ENCODE measurements at regions not wholly inside any gene's neighbourhood (a gene's known extent, or its start where the extent isn't known, plus 50 kb on each side); places are given as distances from the start of the nearest gene placed in this dataset.

DNA sequence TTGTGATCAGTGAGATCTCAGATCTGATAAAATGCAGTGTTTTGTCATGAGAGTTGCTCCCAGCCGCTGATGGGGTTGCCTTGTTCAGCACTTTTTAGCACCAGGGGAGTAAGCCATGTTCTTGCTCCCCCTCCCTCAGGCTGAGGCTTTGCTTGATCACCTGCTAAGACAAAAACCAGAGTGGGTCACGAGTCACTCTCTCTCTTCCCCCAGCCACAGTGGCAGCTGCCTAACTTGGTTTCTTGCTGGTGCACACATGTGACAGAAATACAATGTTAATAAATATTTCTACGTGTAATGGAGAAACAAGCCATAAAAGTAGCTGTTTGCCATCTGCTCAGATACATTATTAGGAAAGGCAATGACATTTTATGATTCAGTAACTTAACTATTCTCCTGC lies 212.4 kb upstream of the DMRT1 start:
- no peak for DNase-seq (ENCODE audit: low read depth)

DNA sequence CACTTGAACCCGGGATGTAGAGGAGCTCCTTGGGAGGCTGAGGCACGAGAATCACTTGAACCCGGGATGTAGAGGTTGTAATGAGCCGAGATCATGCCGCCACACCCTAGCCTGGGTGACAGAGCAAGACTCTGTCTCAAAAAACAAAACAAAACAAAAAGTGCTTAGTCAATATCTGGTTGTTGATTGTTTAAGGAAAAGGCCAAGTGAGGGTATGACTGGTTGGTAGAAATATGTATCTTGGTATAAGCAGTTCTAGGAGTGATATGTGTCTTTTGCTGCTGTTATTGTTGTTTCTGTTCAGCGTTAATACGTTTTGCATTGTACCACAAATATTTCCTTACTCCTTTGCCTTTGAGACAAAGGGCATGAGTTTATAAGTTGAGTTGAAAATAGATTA lies 210.7 kb upstream of the DMRT1 start:
- DNase-seq (ENCODE audit: low read depth) = no peak

DNA sequence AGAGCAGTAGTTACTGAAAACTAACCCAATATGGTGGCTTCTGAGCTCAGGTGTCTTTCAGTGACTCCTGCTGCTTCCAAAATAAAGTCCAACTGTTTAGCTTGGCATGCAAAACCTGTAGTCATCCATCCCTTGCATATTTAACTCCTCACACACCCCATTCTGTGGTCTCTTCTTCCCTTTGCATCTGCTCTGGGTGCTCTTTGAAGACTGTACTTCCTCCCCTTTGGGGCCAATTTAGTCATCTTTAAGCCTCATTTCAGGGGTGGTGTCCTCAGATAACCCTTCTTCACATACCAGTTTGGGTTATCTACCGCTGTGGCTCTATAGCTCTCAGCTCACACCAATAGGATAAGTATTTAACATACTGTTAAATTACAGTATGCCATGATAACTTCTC lies 209.9 kb upstream of the DMRT1 start:
- no peak for DNase-seq (ENCODE audit: low read depth)

DNA sequence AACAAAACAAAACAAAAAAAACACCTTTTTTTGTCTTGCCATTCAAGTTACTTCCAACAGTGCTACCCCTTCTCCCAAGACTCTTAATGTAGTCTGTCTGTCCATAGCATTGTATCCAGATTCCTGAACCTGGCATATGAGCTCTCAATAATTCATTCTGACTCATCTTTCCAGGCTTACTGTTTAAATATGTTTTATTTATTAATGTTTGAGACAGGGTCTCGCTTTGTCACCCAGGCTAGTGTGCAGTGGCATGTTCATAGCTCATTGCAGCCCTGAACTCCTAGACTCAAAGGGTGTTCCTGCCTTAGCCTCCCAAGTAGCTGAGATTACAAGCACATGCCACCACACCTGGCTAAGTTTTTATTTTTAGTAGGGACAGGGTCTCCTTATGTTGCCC lies 208.0 kb upstream of the DMRT1 start:
- DNase-seq (ENCODE audit: low read depth) = no peak

GRCh38 chr9:636931-637591 lies 204.4 kb upstream of the DMRT1 start:
- no peak for DNase-seq (ENCODE audit: low read depth)

GRCh38 chr9:638152-638551 lies 203.3 kb upstream of the DMRT1 start:
- DNase-seq (ENCODE audit: low read depth) = no peak

- DNase-seq (ENCODE audit: low read depth) = no peak
Observed at GRCh38 chr9:642014-642413, 199.5 kb upstream of the DMRT1 start.

DNA sequence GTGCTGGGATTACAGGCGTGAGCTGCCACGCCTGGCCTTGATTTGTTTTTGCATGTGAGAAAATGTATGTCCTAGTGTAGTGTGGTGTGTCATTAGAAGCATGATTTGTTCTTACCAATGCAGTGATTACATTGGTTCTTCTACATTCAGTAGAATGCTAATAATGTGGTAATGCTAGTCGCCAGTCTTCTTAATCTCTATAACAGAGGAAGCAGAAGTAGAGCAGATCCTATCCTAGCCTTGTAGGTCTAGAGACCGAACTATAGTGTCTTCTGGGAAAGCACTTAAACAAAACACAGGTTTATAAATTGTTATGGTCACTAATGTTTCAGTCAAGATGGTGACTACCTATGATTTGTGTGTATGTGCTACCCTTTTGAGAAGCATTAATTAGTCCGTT lies 197.5 kb upstream of the DMRT1 start:
- DNase-seq (ENCODE audit: low read depth) = no peak

- no peak for DNase-seq (ENCODE audit: low read depth)
Observed at GRCh38 chr9:647522-647921, 194.0 kb upstream of the DMRT1 start.

- no peak for DNase-seq (ENCODE audit: low read depth)
Observed at GRCh38 chr9:649128-650074, 192.1 kb upstream of the DMRT1 start.

GRCh38 chr9:650362-650761 lies 191.1 kb upstream of the DMRT1 start:
- DNase-seq (ENCODE audit: low read depth) = no peak

DNA sequence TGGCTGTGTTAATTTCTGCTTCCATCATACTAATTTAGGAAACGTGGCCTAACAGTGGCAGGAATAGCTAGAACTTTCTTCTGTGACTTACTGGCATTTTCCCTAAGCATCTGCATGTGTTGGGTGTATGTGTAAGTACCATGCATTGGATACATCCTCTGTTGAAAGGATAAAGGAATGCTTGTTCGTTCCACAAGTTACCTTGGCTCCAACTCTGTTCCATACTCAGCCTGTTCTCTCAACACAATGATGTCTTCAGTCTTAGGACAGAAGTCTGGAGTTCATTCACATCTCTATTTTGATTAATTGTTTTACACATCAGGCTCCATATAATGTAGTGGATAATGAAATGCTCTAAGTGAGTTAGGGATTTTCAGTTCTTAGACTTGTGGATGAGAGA lies 190.1 kb upstream of the DMRT1 start:
- no peak for DNase-seq (ENCODE audit: low read depth)

DNA sequence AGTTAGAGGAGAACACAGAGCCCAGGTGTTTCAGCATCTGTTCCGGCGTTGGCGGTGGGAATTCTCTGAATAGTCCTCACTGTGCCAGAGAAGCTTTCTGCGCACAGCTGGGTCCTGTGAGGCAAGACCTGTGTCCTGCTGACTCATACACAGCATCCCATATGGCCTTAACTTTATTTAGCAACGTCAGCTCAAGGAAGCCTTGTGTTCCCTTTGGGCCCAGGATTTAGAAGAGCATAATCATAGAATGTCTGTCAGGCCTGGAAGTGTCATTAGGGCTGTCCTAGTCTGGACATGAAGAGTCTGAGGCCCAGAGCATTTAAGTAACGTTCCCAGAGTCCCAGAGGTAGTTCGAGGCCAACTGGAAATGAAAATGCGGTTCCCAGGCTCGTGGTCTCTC lies 188.6 kb upstream of the DMRT1 start:
- DNase-seq (ENCODE audit: low read depth) = peak; percentile 58

DNA sequence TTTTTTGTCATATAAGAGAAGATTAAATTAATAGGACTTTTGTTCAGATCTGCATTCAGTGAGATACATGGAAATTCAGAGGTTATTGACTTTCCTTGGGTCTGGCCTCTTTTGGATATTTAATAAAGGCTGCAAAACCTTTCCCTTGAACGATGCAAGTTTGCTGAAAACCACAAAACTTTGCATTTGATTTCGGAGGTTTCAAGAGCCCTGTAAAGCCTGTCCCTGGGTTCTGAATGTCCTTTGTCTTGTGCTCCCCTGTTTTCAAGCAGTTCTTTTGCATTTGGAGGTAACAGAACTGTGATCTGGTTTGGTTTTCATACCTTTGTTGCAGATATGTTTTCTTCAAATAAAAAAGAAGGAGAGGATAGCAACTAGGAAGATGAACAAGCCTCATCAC lies 188.1 kb upstream of the DMRT1 start:
- DNase-seq (ENCODE audit: low read depth) = no peak

GRCh38 chr9:653856-654387 lies 187.6 kb upstream of the DMRT1 start:
- DNase-seq (ENCODE audit: low read depth) = no peak

GRCh38 chr9:655875-656274 lies 185.6 kb upstream of the DMRT1 start:
- no peak for DNase-seq (ENCODE audit: low read depth)

DNA sequence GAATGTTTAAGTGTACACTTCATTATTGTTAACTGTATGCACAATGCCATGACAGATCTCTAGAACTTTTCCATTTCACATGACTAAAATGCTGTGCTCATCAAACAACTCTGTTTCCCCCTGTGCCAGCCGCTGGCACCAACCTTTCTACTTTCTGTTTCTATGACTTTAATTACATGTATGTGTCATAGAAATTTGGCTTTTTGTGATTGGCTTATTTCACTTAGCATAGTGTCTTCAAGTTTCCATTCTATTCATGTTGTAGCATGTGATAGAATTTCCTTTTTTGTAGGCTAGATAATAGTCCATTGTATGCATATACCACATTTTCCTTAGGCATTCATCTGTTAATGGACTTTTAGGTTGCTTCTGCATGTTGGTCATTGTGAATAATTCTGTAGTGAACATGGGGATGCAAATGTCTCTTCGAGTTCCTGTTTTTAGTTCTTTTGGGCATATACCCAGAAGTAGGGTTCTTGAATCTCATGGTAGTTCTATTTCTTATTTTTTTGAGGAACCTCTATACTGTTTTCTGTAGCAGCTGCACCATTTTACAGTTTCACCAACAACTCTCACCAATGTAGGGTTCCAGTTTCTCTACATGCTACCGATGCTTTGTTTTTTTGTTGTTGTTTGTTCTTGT lies 184.4 kb upstream of the DMRT1 start:
- DNase-seq (ENCODE audit: low read depth) = no peak

DNA sequence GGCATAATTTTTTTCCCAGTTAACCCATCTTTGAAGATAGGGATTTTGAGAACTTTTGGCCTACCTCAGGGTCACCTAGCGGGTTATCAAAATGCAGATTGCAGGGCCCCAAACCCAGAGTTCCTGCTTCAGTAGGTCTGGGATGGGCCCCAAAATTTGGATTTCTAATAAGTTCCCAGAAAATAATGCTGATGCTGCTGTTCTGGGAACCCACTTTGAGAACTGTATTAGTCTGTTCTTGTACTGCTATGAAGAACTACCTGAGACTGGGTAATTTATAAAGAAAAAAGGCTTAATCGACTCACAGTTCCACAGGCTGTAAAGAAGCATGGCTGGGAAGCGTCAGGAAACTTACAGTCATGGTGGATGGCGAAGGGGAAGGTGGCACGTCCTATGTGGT lies 182.2 kb upstream of the DMRT1 start:
- DNase-seq (ENCODE audit: low read depth) = no peak

GRCh38 chr9:660227-660626 lies 181.3 kb upstream of the DMRT1 start:
- DNase-seq (ENCODE audit: low read depth) = no peak

GRCh38 chr9:663541-663940 lies 178.0 kb upstream of the DMRT1 start:
- no peak for DNase-seq (ENCODE audit: low read depth)

DNA sequence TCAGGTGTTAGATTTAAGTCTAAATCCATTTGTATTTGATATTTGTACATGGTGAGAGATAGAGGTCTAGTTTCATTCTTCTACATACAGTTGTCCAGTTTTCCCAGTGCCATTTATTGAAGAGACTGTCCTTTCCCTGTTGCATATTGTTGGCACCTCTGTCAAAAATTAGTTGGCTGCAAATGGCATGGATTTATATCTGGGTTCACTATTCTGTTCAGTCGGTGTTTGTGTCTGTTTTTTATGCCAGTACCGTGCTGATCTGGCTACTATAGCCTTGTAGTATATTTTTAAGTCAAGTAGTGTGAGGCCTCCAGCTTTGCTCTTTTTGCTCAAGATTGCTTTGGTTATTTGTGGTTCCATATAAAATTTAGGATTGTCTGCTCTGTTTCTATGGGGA lies 176.2 kb upstream of the DMRT1 start:
- DNase-seq (ENCODE audit: low read depth) = no peak

DNA sequence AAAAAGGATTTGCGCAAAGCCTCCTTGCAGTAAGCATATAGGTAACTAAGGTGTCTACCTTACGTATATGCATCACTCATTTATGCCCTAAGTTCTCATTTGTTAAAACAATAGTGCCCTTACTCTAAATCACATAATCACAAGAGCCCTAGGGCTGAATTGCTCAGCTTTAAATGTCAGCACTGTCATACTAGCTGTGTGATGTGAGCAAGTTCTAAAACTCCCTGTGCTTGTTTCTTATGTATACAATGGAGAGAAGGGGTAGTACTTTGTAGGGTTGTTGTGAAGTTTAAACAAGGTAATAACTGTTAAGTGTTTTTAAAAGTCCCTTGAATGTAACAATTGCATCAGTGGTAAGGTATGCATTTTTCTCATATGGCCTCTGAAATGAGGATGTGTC lies 169.5 kb upstream of the DMRT1 start:
- DNase-seq (ENCODE audit: low read depth) = no peak

GRCh38 chr9:672851-673250 lies 168.6 kb upstream of the DMRT1 start:
- DNase-seq (ENCODE audit: low read depth) = no peak
